SK-N-SH (cell line): ENCODE measurements at regions not wholly inside any gene's neighbourhood (a gene's known extent, or its start where the extent isn't known, plus 50 kb on each side); places are given as distances from the start of the nearest gene placed in this dataset.

Source experiments
- CTCF ChIP-seq: fragments of 200-600 bp; sonication (generic); IDR thresholded peaks from 2 replicates; pipeline ENCODE4 v1.6.1; 2017; ENCODE audit warnings: antibody characterized with exemption, mild to moderate bottlenecking, moderate library complexity
- TEAD4 ChIP-seq: IDR thresholded peaks from 2 replicates; pipeline ENCODE4 v1.4.0; 2012; ENCODE audit warnings: mild to moderate bottlenecking, borderline replicate concordance; ENCODE audit not compliant: insufficient read depth

GRCh38 chr7:49022448-49022847 is 98.1 kb downstream of the CDC14C start:
- TF ChIP-seq TEAD4 (no peak), CTCF (no peak)
